ENCODE measurements at regions not wholly inside any gene's neighbourhood (a gene's known extent, or its start where the extent isn't known, plus 50 kb on each side); places are given as distances from the start of the nearest gene placed in this dataset.

DNA sequence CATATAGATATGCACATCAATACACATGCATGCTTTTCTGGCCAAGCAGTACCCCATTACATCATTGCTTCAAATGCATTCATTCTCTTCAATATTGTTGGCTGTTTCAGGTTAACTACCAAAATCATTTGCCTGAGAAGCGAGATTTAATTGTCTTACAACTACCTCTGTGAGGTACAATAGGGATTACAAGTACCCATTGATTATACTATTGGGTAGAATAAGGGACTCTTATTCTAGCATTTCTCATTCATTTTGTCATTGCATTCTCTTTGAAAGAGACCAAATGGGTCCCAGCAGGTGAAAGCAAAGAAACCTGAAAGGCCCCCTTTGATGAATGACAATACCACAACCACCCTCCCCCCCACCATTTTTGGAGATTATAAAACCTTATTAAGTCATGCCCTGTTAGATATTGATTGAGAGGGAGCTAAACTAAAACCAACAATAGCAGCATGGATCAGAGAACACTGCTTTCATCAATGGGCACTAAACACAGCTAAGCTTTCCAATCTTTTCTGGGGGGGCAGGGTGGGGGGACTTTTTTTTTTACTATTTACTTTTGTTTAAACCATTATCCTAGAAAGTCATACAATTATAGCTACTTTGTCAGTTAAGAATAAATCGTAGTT lies 375.0 kb upstream of the CCNH start:
- TF ChIP-seq, protein P1, sequence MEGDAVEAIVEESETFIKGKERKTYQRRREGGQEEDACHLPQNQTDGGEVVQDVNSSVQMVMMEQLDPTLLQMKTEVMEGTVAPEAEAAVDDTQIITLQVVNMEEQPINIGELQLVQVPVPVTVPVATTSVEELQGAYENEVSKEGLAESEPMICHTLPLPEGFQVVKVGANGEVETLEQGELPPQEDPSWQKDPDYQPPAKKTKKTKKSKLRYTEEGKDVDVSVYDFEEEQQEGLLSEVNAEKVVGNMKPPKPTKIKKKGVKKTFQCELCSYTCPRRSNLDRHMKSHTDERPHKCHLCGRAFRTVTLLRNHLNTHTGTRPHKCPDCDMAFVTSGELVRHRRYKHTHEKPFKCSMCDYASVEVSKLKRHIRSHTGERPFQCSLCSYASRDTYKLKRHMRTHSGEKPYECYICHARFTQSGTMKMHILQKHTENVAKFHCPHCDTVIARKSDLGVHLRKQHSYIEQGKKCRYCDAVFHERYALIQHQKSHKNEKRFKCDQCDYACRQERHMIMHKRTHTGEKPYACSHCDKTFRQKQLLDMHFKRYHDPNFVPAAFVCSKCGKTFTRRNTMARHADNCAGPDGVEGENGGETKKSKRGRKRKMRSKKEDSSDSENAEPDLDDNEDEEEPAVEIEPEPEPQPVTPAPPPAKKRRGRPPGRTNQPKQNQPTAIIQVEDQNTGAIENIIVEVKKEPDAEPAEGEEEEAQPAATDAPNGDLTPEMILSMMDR (conservative IDR thresholded peaks at IDR 0.05; ENCODE audit: low read depth, low read length): no peak
- no peak for TF ChIP-seq EZH2 (IDR thresholded peaks at IDR 0.05; ENCODE audit: borderline replicate concordance, low read depth, low read length, poor library complexity, severe bottlenecking)

All from A673 (cell line).